Progenitor cell of endocrine pancreas (in vitro differentiated cells): ENCODE measurements at regions not wholly inside any gene's neighbourhood (a gene's known extent, or its start where the extent isn't known, plus 50 kb on each side); places are given as distances from the start of the nearest gene placed in this dataset.
"Not testable (repeated sequence)": the region's sequence is repeated elsewhere in the genome, so short reads cannot be mapped to it uniquely, and the experiment has no call there.

Experiments
- DNase-seq: peaks from one replicate; pipeline ENCODE4 v3.0.0; 2021; ENCODE audit warnings: low spot score; ENCODE audit not compliant: unreplicated experiment
- H3K27ac Mint-ChIP-seq: 2 replicates; pipeline ENCODE4 v1.8.0; 2021; ENCODE audit warnings: mild to moderate bottlenecking, moderate library complexity, mixed read lengths
- H3K27me3 Mint-ChIP-seq: 2 replicates; pipeline ENCODE4 v1.8.0; 2021; ENCODE audit warnings: mixed read lengths
- H3K36me3 Mint-ChIP-seq: 2 replicates; pipeline ENCODE4 v1.8.0; 2022; ENCODE audit warnings: mixed read lengths; ENCODE audit not compliant: insufficient read depth
- H3K4me1 Mint-ChIP-seq: 2 replicates; pipeline ENCODE4 v1.8.0; 2021; ENCODE audit warnings: low read depth, mixed read lengths
- H3K4me3 Mint-ChIP-seq: 2 replicates; pipeline ENCODE4 v1.8.0; 2021; ENCODE audit warnings: low read depth, mild to moderate bottlenecking, moderate library complexity, mixed read lengths
- H3K9me3 Mint-ChIP-seq: 2 replicates; pipeline ENCODE4 v1.8.0; 2021; ENCODE audit warnings: low read depth, mixed read lengths
- CTCF ChIP-seq: fragments of 200-600 bp; sonication (generic); IDR thresholded peaks from one replicate; pipeline ENCODE4 v1.5.0; 2021; ENCODE audit warnings: antibody characterized with exemption, mild to moderate bottlenecking; ENCODE audit not compliant: unreplicated experiment

- H3K27ac Mint-ChIP-seq = no peak overlapping the region
- H3K27me3 Mint-ChIP-seq = no peaks in the 10 kb centered on the region
Measured at GRCh38 chr3:117054556-117054955, 345.0 kb downstream of the TUSC7 start.

GRCh38 chr3:117056946-117057345, 347.4 kb downstream of the TUSC7 start:
- peaks cover 27% of the 10 kb centered on the region for H3K4me1 Mint-ChIP-seq

More at GRCh38 chr3:117054556-117054955, 345.0 kb downstream of the TUSC7 start:
- Mint-ChIP-seq H3K36me3 (no peaks in the 10 kb centered on the region), H3K9me3 (no peaks in the 10 kb centered on the region), H3K4me3 (no peak overlapping the region), H3K4me1 (peaks cover 18% of the 10 kb centered on the region)
- DNase-seq = no peak
- TF ChIP-seq CTCF = no peak

GRCh38 chr3:117059067-117059955, 349.7 kb downstream of the TUSC7 start:
- Mint-ChIP-seq H3K27me3 (no peaks in the 10 kb centered on the region), H3K4me1 (peaks cover 17% of the 10 kb centered on the region), H3K4me3 (no peak overlapping the region), H3K36me3 (no peaks in the 10 kb centered on the region), H3K9me3 (no peaks in the 10 kb centered on the region), H3K27ac (no peak overlapping the region)
- no peak for DNase-seq
- peak; percentile 73 for TF ChIP-seq CTCF

More at GRCh38 chr3:117056946-117057345, 347.4 kb downstream of the TUSC7 start:
- not testable (repeated sequence) for H3K36me3 Mint-ChIP-seq, H3K4me3 Mint-ChIP-seq, DNase-seq, H3K27me3 Mint-ChIP-seq, H3K27ac Mint-ChIP-seq, H3K9me3 Mint-ChIP-seq

GRCh38 chr3:117059956-117060270, 350.3 kb downstream of the TUSC7 start:
- Mint-ChIP-seq H3K4me1 (peaks cover 17% of the 10 kb centered on the region), H3K4me3 (no peak overlapping the region), H3K27me3 (no peaks in the 10 kb centered on the region), H3K36me3 (no peaks in the 10 kb centered on the region), H3K9me3 (no peaks in the 10 kb centered on the region), H3K27ac (no peak overlapping the region)
- no peak for DNase-seq
- no peak for TF ChIP-seq CTCF

GRCh38 chr3:117063930-117064329, 354.4 kb downstream of the TUSC7 start:
- Mint-ChIP-seq H3K27me3 (no peaks in the 10 kb centered on the region), H3K27ac (no peak overlapping the region), H3K9me3 (no peaks in the 10 kb centered on the region), H3K36me3 (no peaks in the 10 kb centered on the region), H3K4me3 (no peak overlapping the region), H3K4me1 (peaks cover 13% of the 10 kb centered on the region)
- TF ChIP-seq CTCF = no peak
- DNase-seq = no peak

GRCh38 chr3:117068301-117068700, 358.7 kb downstream of the TUSC7 start:
- Mint-ChIP-seq H3K27ac (no peak overlapping the region), H3K4me3 (no peak overlapping the region), H3K9me3 (no peaks in the 10 kb centered on the region), H3K4me1 (no peaks in the 10 kb centered on the region), H3K36me3 (no peaks in the 10 kb centered on the region), H3K27me3 (peaks cover 3% of the 10 kb centered on the region)
- no peak for TF ChIP-seq CTCF
- DNase-seq = no peak
